IMR-90 (cell line): ENCODE measurements at regions not wholly inside any gene's neighbourhood (a gene's known extent, or its start where the extent isn't known, plus 50 kb on each side); places are given as distances from the start of the nearest gene placed in this dataset.

Experiments used
- ATAC-seq: fragments of 200-7000 bp; cut with Tn5 transposase; 2 replicates; pipeline ENCODE4 v1.9.1; 2020; ENCODE audit warnings: low read depth, mild to moderate bottlenecking, moderate library complexity
- BruUV-seq: library from RNA; stranded (reverse); fragments of 400-500 nt; replicated peaks from 2 replicates; lab custom pipeline; 2021; lab: Mats Ljungman, UMichigan
- CTCF ChIA-PET: fragments of 300-600 bp; formaldehyde crosslinking; extraction: SDS; loops from one replicate; lab custom pipeline; 2021; ENCODE audit warnings: antibody characterized with exemption; lab: Yijun Ruan, JAX
- POLR2A ChIA-PET: fragments of 300-600 bp; sonication (Branson Sonifier 250); formaldehyde crosslinking; loops from one replicate; lab custom pipeline; 2022; ENCODE audit warnings: antibody characterized with exemption; ENCODE audit not compliant: unreplicated experiment; lab: Charles Lee
- DNase-seq: peaks from one replicate; pipeline ENCODE4 v3.0.0; 2013
- H2AFZ ChIP-seq: replicated peaks from 2 replicates; pipeline ENCODE3; 2013; ENCODE audit warnings: low read length, mild to moderate bottlenecking; ENCODE audit not compliant: poor library complexity
- H2AK5ac ChIP-seq: 2 replicates; pipeline ENCODE4 v1.6.1; 2013; ENCODE audit warnings: low read depth, low read length, inconsistent platforms
- H2AK9ac ChIP-seq: replicated peaks from 2 replicates; pipeline ENCODE3; 2013; ENCODE audit warnings: mild to moderate bottlenecking, low read depth, low read length, moderate library complexity; ENCODE audit not compliant: poor library complexity
- H2BK120ac ChIP-seq: 2 replicates; pipeline ENCODE4 v1.6.1; 2013; ENCODE audit warnings: low read depth, low read length, inconsistent platforms
- H2BK15ac ChIP-seq: 3 replicates; pipeline ENCODE4 v1.6.1; 2013; ENCODE audit warnings: low read depth, low read length, inconsistent platforms
- H2BK20ac ChIP-seq: 2 replicates; pipeline ENCODE4 v1.6.1; 2013; ENCODE audit warnings: low read depth, mild to moderate bottlenecking, inconsistent platforms, low read length, moderate library complexity
- H2BK5ac ChIP-seq: 2 replicates; pipeline ENCODE4 v1.6.1; 2013; ENCODE audit warnings: mild to moderate bottlenecking, low read depth, low read length, inconsistent platforms; ENCODE audit not compliant: poor library complexity, severe bottlenecking
- H3K14ac ChIP-seq: replicated peaks from 2 replicates; pipeline ENCODE4 v1.6.1; 2013; ENCODE audit warnings: low read depth, low read length, inconsistent platforms
- H3K18ac ChIP-seq: 2 replicates; pipeline ENCODE4 v1.6.1; 2013; ENCODE audit warnings: low read depth, low read length, control low read depth
- H3K23ac ChIP-seq: 2 replicates; pipeline ENCODE4 v1.6.1; 2013; ENCODE audit warnings: low read depth, low read length, inconsistent platforms
- H3K27ac ChIP-seq: 2 replicates; pipeline ENCODE4 v1.5.1; 2013; ENCODE audit warnings: mild to moderate bottlenecking, control low read depth, low read length; ENCODE audit not compliant: insufficient read depth
- H3K27me3 ChIP-seq: 2 replicates; pipeline ENCODE4 v1.6.1; 2013; ENCODE audit warnings: low read length; ENCODE audit not compliant: control insufficient read depth, insufficient read depth
- H3K36me3 ChIP-seq: 2 replicates; pipeline ENCODE4 v1.6.1; 2013; ENCODE audit warnings: low read length, mixed read lengths; ENCODE audit not compliant: control insufficient read depth, insufficient read depth
- H3K4ac ChIP-seq: 2 replicates; pipeline ENCODE4 v1.6.1; 2013; ENCODE audit warnings: low read depth, low read length, inconsistent platforms
- H3K4me1 ChIP-seq: 2 replicates; pipeline ENCODE4 v1.6.1; 2013; ENCODE audit warnings: low read length, mixed read lengths; ENCODE audit not compliant: control insufficient read depth, insufficient read depth
- H3K4me2 ChIP-seq: 2 replicates; pipeline ENCODE4 v1.6.1; 2013; ENCODE audit warnings: low read depth, mild to moderate bottlenecking, control low read depth, low read length, moderate library complexity
- H3K4me3 ChIP-seq: 2 replicates; pipeline ENCODE4 v1.5.1; 2013; ENCODE audit warnings: low read depth, mild to moderate bottlenecking, control low read depth, low read length, moderate library complexity; ENCODE audit not compliant: insufficient read depth
- H3K56ac ChIP-seq: 2 replicates; pipeline ENCODE4 v1.6.1; 2013; ENCODE audit warnings: low read length, inconsistent platforms; ENCODE audit not compliant: insufficient read depth; ENCODE audit errors: extremely low read depth
- H3K79me1 ChIP-seq, 2 experiments: 2 replicates each; pipeline ENCODE4 v1.6.1; 2013; ENCODE audit warnings: low read length in 2 of 2, inconsistent platforms in 1 of 2, low read depth in 1 of 2
- H3K9ac ChIP-seq: 2 replicates; pipeline ENCODE4 v1.6.1; 2013; ENCODE audit warnings: low read depth, low read length, control low read depth
- H3K9me1 ChIP-seq: 2 replicates; pipeline ENCODE4 v1.6.1; 2013; ENCODE audit warnings: low read length, inconsistent platforms; ENCODE audit not compliant: insufficient read depth
- H3K9me3 ChIP-seq: 2 replicates; pipeline ENCODE4 v1.6.1; 2013; ENCODE audit warnings: low read length; ENCODE audit not compliant: control insufficient read depth, insufficient read depth
- H4K20me1 ChIP-seq: 2 replicates; pipeline ENCODE4 v1.6.1; 2013; ENCODE audit warnings: low read length, inconsistent platforms; ENCODE audit not compliant: insufficient read depth
- H4K5ac ChIP-seq: 2 replicates; pipeline ENCODE4 v1.6.1; 2013; ENCODE audit warnings: mild to moderate bottlenecking, low read depth, low read length, control low read depth
- H4K8ac ChIP-seq, 2 experiments: 2 replicates each; pipeline ENCODE4 v1.6.1; 2013; ENCODE audit warnings: low read depth in 2 of 2, low read length in 2 of 2, control low read depth in 1 of 2, inconsistent platforms in 1 of 2
- H4K91ac ChIP-seq: 2 replicates; pipeline ENCODE4 v1.6.1; 2013; ENCODE audit warnings: low read depth, low read length, inconsistent platforms; ENCODE audit not compliant: insufficient read depth
- BHLHE40 ChIP-seq: fragments of 150-350 bp; IDR thresholded peaks from 2 replicates; pipeline ENCODE4 v1.6.1; 2016; ENCODE audit warnings: mild to moderate bottlenecking, low read depth, low read length
- CEBPB ChIP-seq: IDR thresholded peaks from 2 replicates; pipeline ENCODE4 v1.6.1; 2012; ENCODE audit warnings: low read depth, low read length, improper control_type of control experiment
- CHD1 ChIP-seq: IDR thresholded peaks from 2 replicates; pipeline ENCODE4 v1.6.1; 2012; ENCODE audit warnings: low read depth, low read length, improper control_type of control experiment
- CTCF ChIP-seq: conservative IDR thresholded peaks from 2 replicates; pipeline ENCODE4 v1.5.1; 2012; ENCODE audit warnings: mild to moderate bottlenecking, low read depth, low read length, improper control_type of control experiment
- ELK1 ChIP-seq: fragments of 150-350 bp; IDR thresholded peaks from 2 replicates; pipeline ENCODE4 v1.6.1; 2016; ENCODE audit warnings: low read depth, mild to moderate bottlenecking, low read length, moderate library complexity, borderline replicate concordance
- FOS ChIP-seq: fragments of 150-350 bp; IDR thresholded peaks from 2 replicates; pipeline ENCODE4 v1.6.1; 2016; ENCODE audit warnings: low read depth, low read length
- MAFK ChIP-seq: IDR thresholded peaks from 2 replicates; pipeline ENCODE4 v1.6.1; 2012; ENCODE audit warnings: low read depth, low read length, improper control_type of control experiment
- MAZ ChIP-seq: IDR thresholded peaks from 2 replicates; pipeline ENCODE4 v1.6.1; 2012; ENCODE audit warnings: low read depth, mild to moderate bottlenecking, low read length, improper control_type of control experiment, moderate library complexity, borderline replicate concordance
- MXI1 ChIP-seq: IDR thresholded peaks from 2 replicates; pipeline ENCODE4 v1.6.1; 2012; ENCODE audit warnings: low read depth, mild to moderate bottlenecking, low read length, moderate library complexity, borderline replicate concordance
- NFE2L2 ChIP-seq: fragments of 150-350 bp; IDR thresholded peaks from 2 replicates; pipeline ENCODE4 v1.6.1; 2016; ENCODE audit warnings: low read depth, mild to moderate bottlenecking, low read length
- POLR2A ChIP-seq: IDR thresholded peaks from 2 replicates; pipeline ENCODE4 v1.6.1; 2012; ENCODE audit warnings: mild to moderate bottlenecking, low read depth, low read length
- RAD21 ChIP-seq: IDR thresholded peaks from 2 replicates; pipeline ENCODE4 v1.6.1; 2012; ENCODE audit warnings: low read length, improper control_type of control experiment
- RCOR1 ChIP-seq: IDR thresholded peaks from 2 replicates; pipeline ENCODE4 v1.6.1; 2012; ENCODE audit warnings: mild to moderate bottlenecking, low read length, improper control_type of control experiment; ENCODE audit not compliant: insufficient replicate concordance
- RFX5 ChIP-seq: IDR thresholded peaks from 2 replicates; pipeline ENCODE4 v1.8.0; 2012; ENCODE audit warnings: low read depth, mild to moderate bottlenecking, low read length, moderate library complexity
- SMC3 ChIP-seq: fragments of 150-350 bp; IDR thresholded peaks from 2 replicates; pipeline ENCODE4 v1.6.1; 2016; ENCODE audit warnings: low read depth, mild to moderate bottlenecking, antibody characterized with exemption, low read length, moderate library complexity
- USF2 ChIP-seq: fragments of 150-350 bp; IDR thresholded peaks from 2 replicates; pipeline ENCODE4 v1.6.1; 2017; ENCODE audit warnings: mild to moderate bottlenecking, antibody characterized with exemption, low read length, low read depth
- WGBS, 2 experiments: methylation state at CpG; one replicate each; pipeline versions ENCODE4 v1.1.5 to v1.1.7; 2013; ENCODE audit warnings: missing lambda C conversion rate in 2 of 2; ENCODE audit not compliant: insufficient read length in 1 of 2; ENCODE audit errors: extremely low coverage in 2 of 2; 5-methylcytosine and 5-hydroxymethylcytosine counted together
- dilution Hi-C: fragments of 300-500 bp; cut with HindIII; formaldehyde crosslinking; loops from one replicate; pipeline ENCODE4 v1.14.3; 2018; ENCODE audit warnings: low sequenced_read_pairs; ENCODE audit not compliant: unreplicated experiment
- in situ Hi-C: fragments of 300-500 bp; cut with MboI; formaldehyde crosslinking; loops from 3 replicates; pipeline ENCODE4 v1.14.3; 2019; ENCODE audit warnings: low sequenced_read_pairs, inconsistent platforms, mixed read lengths
- intact Hi-C: fragments of 100-400 bp; cut with micrococcal nuclease; formaldehyde crosslinking; loops from 2 replicates; pipeline ENCODE4 v1.10.0; 2022

GRCh38 chr6:109912952-109913351 is 65.2 kb upstream of the GPR6 start:
- no peak overlapping the region for H3K23ac ChIP-seq
- no peaks in the 10 kb centered on the region for H3K9me1 ChIP-seq
- no peak overlapping the region for H3K27ac ChIP-seq
- no peak overlapping the region for H3K4ac ChIP-seq
- CTCF ChIA-PET = no interaction called here
- dilution Hi-C loops = no loop called here
- H3K27me3 ChIP-seq = peaks cover 4% of the 10 kb centered on the region
- H3K36me3 ChIP-seq = no peaks in the 10 kb centered on the region
- no peak for DNase-seq
- H3K79me1 ChIP-seq = no peaks in the 10 kb centered on the region
- TF ChIP-seq BHLHE40 (no peak), CTCF (no peak), USF2 (no peak), MAFK (no peak), MXI1 (no peak), FOS (no peak), POLR2A (no peak), SMC3 (no peak), ELK1 (no peak), RFX5 (no peak), CHD1 (no peak), MAZ (no peak), NFE2L2 (no peak), RAD21 (no peak), CEBPB (no peak), RCOR1 (no peak)
- no peak overlapping the region for H2BK120ac ChIP-seq
- no TSS peak for BruUV-seq
- H3K18ac ChIP-seq = no peak overlapping the region
- intact Hi-C loops = no loop called here
- WGBS, 2 experiments = no CpG with 5 or more reads among the region's 3 CpGs
- H4K20me1 ChIP-seq = no peaks in the 10 kb centered on the region
- H3K9me3 ChIP-seq = no peaks in the 10 kb centered on the region
- H2AK9ac ChIP-seq = no peak overlapping the region
- H2BK20ac ChIP-seq = no peak overlapping the region
- no peak overlapping the region for H4K91ac ChIP-seq
- no peak overlapping the region for H3K4me2 ChIP-seq
- no peak overlapping the region for H3K9ac ChIP-seq
- no peak overlapping the region for H4K5ac ChIP-seq
- no peak overlapping the region for H3K4me3 ChIP-seq
- no peak overlapping the region for H2AFZ ChIP-seq
- H3K14ac ChIP-seq = no peak overlapping the region
- POLR2A ChIA-PET = no interaction called here
- ATAC-seq = no peak
- no peak overlapping the region for H3K56ac ChIP-seq
- no peak overlapping the region for H2BK5ac ChIP-seq
- H3K4me1 ChIP-seq = no peaks in the 10 kb centered on the region
- H4K8ac ChIP-seq = no peak overlapping the region
- in situ Hi-C loops = no loop called here
- H2AK5ac ChIP-seq = no peak overlapping the region
- H2BK15ac ChIP-seq = no peak overlapping the region
